HCT116 (cell line): ENCODE measurements at regions not wholly inside any gene's neighbourhood (a gene's known extent, or its start where the extent isn't known, plus 50 kb on each side); places are given as distances from the start of the nearest gene placed in this dataset.

ENCODE experiments used
- ATAC-seq: fragments of 200-7000 bp; cut with Tn5 transposase; 2 replicates; pipeline ENCODE4 v1.9.1; 2020; ENCODE audit warnings: mild to moderate bottlenecking, moderate library complexity
- BruUV-seq: library from RNA; stranded (reverse); fragments of 400-500 nt; replicated peaks from 2 replicates; lab custom pipeline; 2021; lab: Mats Ljungman, UMichigan
- CTCF ChIA-PET: fragments of 300-600 bp; sonication (Branson Sonifier 250); formaldehyde crosslinking; loops from one replicate; lab custom pipeline; 2021; ENCODE audit warnings: antibody characterized with exemption; lab: Charles Lee
- POLR2A ChIA-PET: fragments of 300-600, 350-600 bp; sonication (Branson Sonifier 250); formaldehyde crosslinking; loops from one replicate; lab custom pipeline; 2021; ENCODE audit warnings: antibody characterized with exemption; lab: Charles Lee
- RAD21 ChIA-PET, 2 experiments: fragments of 300-600 bp; sonication (Branson Sonifier 250); formaldehyde crosslinking; loops; one replicate each; lab custom pipeline; 2023; ENCODE audit warnings: low total read pairs in 2 of 2; ENCODE audit not compliant: uncharacterized antibody in 2 of 2, unreplicated experiment in 2 of 2, low non-redundant PET in 1 of 2; lab: Charles Lee
- DNase-seq: peaks from one replicate; pipeline ENCODE4 v3.0.0-alpha.2; 2010; ENCODE audit warnings: low read depth, low spot score
- H2AFZ ChIP-seq: fragments of 200-600 bp; shearing (Covaris generic), sonication (generic); 2 replicates; pipeline ENCODE4 v1.6.1; 2017; ENCODE audit warnings: low read depth, mixed run types, mixed read lengths, antibody characterized with exemption, low read length; ENCODE audit not compliant: poor library complexity, severe bottlenecking
- H3K27ac ChIP-seq: 2 replicates; pipeline ENCODE4 v1.5.1; 2012; ENCODE audit warnings: low read depth, low read length
- H3K27me3 ChIP-seq: fragments of 200-600 bp; sonication (generic); 2 replicates; pipeline ENCODE4 v1.6.1; 2016; ENCODE audit warnings: mixed run types, low read length, mixed read lengths; ENCODE audit not compliant: insufficient read depth
- H3K36me3 ChIP-seq, 2 experiments: fragments of 200-500 bp in 1 of 2; fragments of 200-600 bp in 1 of 2; sonication (Bioruptor generic) in 1 of 2; sonication (generic) in 1 of 2; 2 replicates each; pipeline versions ENCODE4 v1.5.1 to v1.6.1; 2014 to 2016; ENCODE audit warnings: low read length in 2 of 2, inconsistent platforms in 1 of 2, mixed read lengths in 1 of 2, mixed run types in 1 of 2; ENCODE audit not compliant: insufficient read depth in 2 of 2, control insufficient read depth in 1 of 2
- H3K4me1 ChIP-seq, 2 experiments: fragments of 200-600 bp in 1 of 2; sonication (generic) in 1 of 2; 2 replicates each; pipeline versions ENCODE4 v1.5.1 to v1.6.1; 2012 to 2017; ENCODE audit warnings: low read length in 2 of 2, inconsistent platforms in 1 of 2, mild to moderate bottlenecking in 1 of 2, mixed read lengths in 1 of 2, mixed run types in 1 of 2, moderate library complexity in 1 of 2; ENCODE audit not compliant: insufficient read depth in 2 of 2, control insufficient read depth in 1 of 2
- H3K4me2 ChIP-seq: fragments of 200-600 bp; sonication (generic); 2 replicates; pipeline ENCODE4 v1.6.1; 2017; ENCODE audit warnings: mixed run types, low read length, mixed read lengths
- H3K4me3 ChIP-seq, 2 experiments: fragments of 200-600 bp in 1 of 2; sonication (generic) in 1 of 2; replicated peaks in 1 of 2; 2 replicates each; pipeline ENCODE4 v1.5.1; 2011 to 2016; ENCODE audit warnings: low read length in 2 of 2, control low read depth in 1 of 2, low read depth in 1 of 2, mild to moderate bottlenecking in 1 of 2, mixed read lengths in 1 of 2, mixed run types in 1 of 2
- H3K79me2 ChIP-seq: fragments of 200-600 bp; sonication (generic); 2 replicates; pipeline ENCODE4 v1.6.1; 2017; ENCODE audit warnings: mild to moderate bottlenecking, mixed run types, low read length, moderate library complexity, mixed read lengths; ENCODE audit not compliant: insufficient read depth
- H3K9ac ChIP-seq: fragments of 200-600 bp; sonication (generic); 2 replicates; pipeline ENCODE4 v1.6.1; 2016; ENCODE audit warnings: low read length, mixed read lengths
- H3K9me2 ChIP-seq: fragments of 200-600 bp; sonication (generic), shearing (Covaris generic); 2 replicates; pipeline ENCODE4 v1.6.1; 2017; ENCODE audit warnings: mixed run types, mild to moderate bottlenecking, moderate library complexity; ENCODE audit not compliant: insufficient read depth
- H3K9me3 ChIP-seq, 2 experiments: fragments of 200-500 bp in 1 of 2; fragments of 200-600 bp in 1 of 2; sonication (Bioruptor generic) in 1 of 2; sonication (generic) in 1 of 2; 2 replicates each; pipeline ENCODE4 v1.6.1; 2014 to 2017; ENCODE audit warnings: low read length in 2 of 2, mixed read lengths in 2 of 2, inconsistent platforms in 1 of 2, low read depth in 1 of 2, mild to moderate bottlenecking in 1 of 2, mixed run types in 1 of 2, moderate library complexity in 1 of 2; ENCODE audit not compliant: control insufficient read depth in 1 of 2, insufficient read depth in 1 of 2
- H4K20me1 ChIP-seq: fragments of 200-600 bp; sonication (generic), shearing (Covaris generic); 2 replicates; pipeline ENCODE4 v1.6.1; 2017; ENCODE audit warnings: mixed run types, mild to moderate bottlenecking, moderate library complexity; ENCODE audit not compliant: insufficient read depth
- CEBPB ChIP-seq: IDR thresholded peaks from 2 replicates; pipeline ENCODE4 v1.6.1; 2012; ENCODE audit warnings: low read depth
- CTCF ChIP-seq, 3 experiments: fragments of 200-600 bp in 1 of 3; sonication (generic) in 1 of 3; IDR thresholded peaks in 2 of 3; conservative IDR thresholded peaks in 1 of 3; 2 replicates each; pipeline ENCODE4 v1.5.1; 2012 to 2017; ENCODE audit warnings: low read depth in 2 of 3, low read length in 2 of 3, antibody characterized with exemption in 1 of 3, borderline replicate concordance in 1 of 3, control low read depth in 1 of 3, mild to moderate bottlenecking in 1 of 3, mixed read lengths in 1 of 3, mixed run types in 1 of 3, moderate library complexity in 1 of 3; ENCODE audit not compliant: insufficient read depth in 1 of 3
- EGR1 ChIP-seq: IDR thresholded peaks from 2 replicates; pipeline ENCODE4 v1.6.1; 2012; ENCODE audit warnings: low read depth
- ELF1 ChIP-seq: IDR thresholded peaks from 2 replicates; pipeline ENCODE4 v1.6.1; 2012; ENCODE audit warnings: low read depth, borderline replicate concordance
- EZH2 ChIP-seq: fragments of 200-600 bp; sonication (generic); IDR thresholded peaks from 2 replicates; pipeline ENCODE4 v1.6.1; 2017; ENCODE audit warnings: antibody characterized with exemption, mixed run types
- EZH2phosphoT487 ChIP-seq: fragments of 200-600 bp; IDR thresholded peaks from 2 replicates; pipeline ENCODE4 v1.6.1; 2018; ENCODE audit warnings: antibody characterized with exemption, borderline replicate concordance
- FOSL1 ChIP-seq: IDR thresholded peaks from 2 replicates; pipeline ENCODE4 v1.6.1; 2012; ENCODE audit warnings: low read depth
- MAX ChIP-seq: IDR thresholded peaks from 2 replicates; pipeline ENCODE4 v1.6.1; 2012
- POLR2A ChIP-seq: IDR thresholded peaks from 2 replicates; pipeline ENCODE4 v1.7.0; 2011; ENCODE audit warnings: borderline replicate concordance; ENCODE audit not compliant: insufficient read depth, insufficient read length; ENCODE audit errors: extremely low read depth
- POLR2AphosphoS5 ChIP-seq: IDR thresholded peaks from 2 replicates; pipeline ENCODE4 v1.6.1; 2011; ENCODE audit warnings: mild to moderate bottlenecking, low read depth, low read length, moderate library complexity
- RAD21 ChIP-seq: IDR thresholded peaks from 2 replicates; pipeline ENCODE4 v1.6.1; 2012; ENCODE audit warnings: low read depth, mild to moderate bottlenecking
- REST ChIP-seq: IDR thresholded peaks from 2 replicates; pipeline ENCODE4 v1.6.1; 2012; ENCODE audit warnings: low read depth
- SIN3A ChIP-seq: IDR thresholded peaks from 2 replicates; pipeline ENCODE4 v1.6.1; 2012; ENCODE audit warnings: low read depth
- SP1 ChIP-seq: IDR thresholded peaks from 2 replicates; pipeline ENCODE4 v1.6.1; 2012; ENCODE audit warnings: low read depth
- SRF ChIP-seq: IDR thresholded peaks from 2 replicates; pipeline ENCODE4 v1.6.1; 2012; ENCODE audit warnings: low read depth
- TCF7L2 ChIP-seq: IDR thresholded peaks from 2 replicates; pipeline ENCODE4 v1.7.0; 2011; ENCODE audit warnings: borderline replicate concordance, inconsistent platforms; ENCODE audit not compliant: insufficient read depth, insufficient read length; ENCODE audit errors: extremely low read depth
- YY1 ChIP-seq: IDR thresholded peaks from 2 replicates; pipeline ENCODE4 v1.6.1; 2011; ENCODE audit warnings: low read length, low read depth, moderate library complexity, mild to moderate bottlenecking; ENCODE audit not compliant: insufficient replicate concordance; ENCODE audit errors: extremely low read depth
- ZFX ChIP-seq: fragments of 450-650 bp; IDR thresholded peaks from 2 replicates; pipeline ENCODE4 v1.6.1; 2017
- ZNF274 ChIP-seq: fragments of 200-500 bp; sonication (Bioruptor generic); IDR thresholded peaks from 2 replicates; pipeline ENCODE4 v1.6.1; 2014; ENCODE audit warnings: mild to moderate bottlenecking, low read depth, low read length, inconsistent platforms
- intact Hi-C: fragments of 100-400 bp; cut with micrococcal nuclease; formaldehyde crosslinking; loops from 2 replicates; pipeline ENCODE4 v1.10.0; 2022

- no peak for TF ChIP-seq SP1
- TF ChIP-seq CEBPB, result no peak
- TF ChIP-seq YY1, result no peak
- no peak for TF ChIP-seq RAD21
- TF ChIP-seq POLR2A, result no peak
- no peak for TF ChIP-seq SIN3A
- no peak for TF ChIP-seq TCF7L2
- no peak for TF ChIP-seq SRF
- TF ChIP-seq MAX, result no peak
- no peak for TF ChIP-seq POLR2AphosphoS5
- TF ChIP-seq ZFX, result no peak
- TF ChIP-seq ZNF274, result no peak
- no peak for TF ChIP-seq EZH2phosphoT487
- TF ChIP-seq REST, result no peak
- TF ChIP-seq ELF1, result no peak
- TF ChIP-seq CTCF (IDR thresholded peaks at IDR 0.05 in 2 of 3, conservative IDR thresholded peaks at IDR 0.05 in 1 of 3; ENCODE audit: borderline replicate concordance in 1 of 3, insufficient read depth in 1 of 3, low read depth in 2 of 3, low read length in 2 of 3), result no peak
- no peak for TF ChIP-seq FOSL1
- no peak for TF ChIP-seq EGR1
- TF ChIP-seq EZH2, result no peak
- ChIA-PET CTCF (no interaction called here), RAD21 (no interaction called here), POLR2A (no interaction called here)
- Histone ChIP-seq H3K9me3 (no peaks in the 10 kb centered on the region), H3K36me3 (no peaks in the 10 kb centered on the region), H3K4me3 (no peak overlapping the region), H3K27ac (no peak overlapping the region), H3K4me1 (peaks cover 0 to 4% of the 10 kb centered on the region in 2 experiments; a peak in 1 of 4 replicates), H4K20me1 (no peaks in the 10 kb centered on the region), H3K27me3 (0 out of 2 replicates have a peak, but pooled peaks cover 3% of the 10 kb centered on the region), H2AFZ (no peak overlapping the region), H3K4me2 (no peak overlapping the region), H3K79me2 (no peaks in the 10 kb centered on the region), H3K9ac (no peak overlapping the region), H3K9me2 (no peaks in the 10 kb centered on the region)
- ATAC-seq (no peak), DNase-seq (no peak)
- intact Hi-C loops, result no loop called here
- no TSS peak for BruUV-seq
Measured at GRCh38 chr3:72212396-72212795, 427.4 kb upstream of the PROK2 start.
